Fibroblast of lung (primary cell): ENCODE measurements at regions not wholly inside any gene's neighbourhood (a gene's known extent, or its start where the extent isn't known, plus 50 kb on each side); places are given as distances from the start of the nearest gene placed in this dataset.

Experiments used
- DNase-seq, 2 donors: peaks; one replicate each; pipeline versions ENCODE4 v3.0.0 to v3.0.0-alpha.2; 2010; ENCODE audit warnings: low read depth in 2 of 2
- H2AFZ ChIP-seq: 2 replicates; pipeline ENCODE4 v1.5.1; 2012; ENCODE audit warnings: low read length, control low read depth, inconsistent platforms
- H3K27ac ChIP-seq: 2 replicates; pipeline ENCODE4 v1.5.1; 2011; ENCODE audit warnings: low read length, control low read depth; ENCODE audit not compliant: insufficient read depth
- H3K27me3 ChIP-seq: 2 replicates; pipeline ENCODE4 v1.5.1; 2011; ENCODE audit warnings: mild to moderate bottlenecking, low read length; ENCODE audit not compliant: control insufficient read depth, insufficient read depth
- H3K36me3 ChIP-seq: 2 replicates; pipeline ENCODE4 v1.5.1; 2011; ENCODE audit warnings: low read length; ENCODE audit not compliant: control insufficient read depth, insufficient read depth
- H3K4me1 ChIP-seq: 2 replicates; pipeline ENCODE4 v1.5.1; 2011; ENCODE audit warnings: low read length; ENCODE audit not compliant: control insufficient read depth, insufficient read depth; ENCODE audit errors: extremely low read depth
- H3K4me2 ChIP-seq: 2 replicates; pipeline ENCODE4 v1.5.1; 2011; ENCODE audit warnings: low read length, control low read depth; ENCODE audit not compliant: insufficient read depth; ENCODE audit errors: extremely low read depth
- H3K4me3 ChIP-seq, 4 experiments: fragments of 200-600 bp in 1 of 4; sonication (generic) in 1 of 4; replicated peaks in 1 of 4; 2 replicates each; pipeline ENCODE4 v1.5.1; 2011 to 2016; ENCODE audit warnings: low read length in 4 of 4, low read depth in 3 of 4, mild to moderate bottlenecking in 3 of 4, control low read depth in 2 of 4, inconsistent platforms in 1 of 4, mixed read lengths in 1 of 4; ENCODE audit not compliant: insufficient read depth in 1 of 4; ENCODE audit errors: control extremely low read depth in 1 of 4
- H3K79me2 ChIP-seq: 2 replicates; pipeline ENCODE4 v1.5.1; 2012; ENCODE audit warnings: mild to moderate bottlenecking, low read length, inconsistent platforms; ENCODE audit not compliant: control insufficient read depth, insufficient read depth
- H3K9ac ChIP-seq: 2 replicates; pipeline ENCODE4 v1.5.1; 2011; ENCODE audit warnings: mild to moderate bottlenecking, low read length, control low read depth; ENCODE audit not compliant: insufficient read depth
- H3K9me3 ChIP-seq: 2 replicates; pipeline ENCODE4 v1.5.1; 2012; ENCODE audit warnings: low read depth, low read length; ENCODE audit not compliant: control insufficient read depth, insufficient read depth
- H4K20me1 ChIP-seq: 2 replicates; pipeline ENCODE4 v1.5.1; 2011; ENCODE audit warnings: low read length; ENCODE audit not compliant: control insufficient read depth, insufficient read depth; ENCODE audit errors: extremely low read depth
- EZH2 ChIP-seq: IDR thresholded peaks from 2 replicates; pipeline ENCODE4 v1.5.1; 2012; ENCODE audit warnings: low read length, control low read depth, mild to moderate bottlenecking; ENCODE audit errors: missing control alignments
- TF ChIP-seq, protein P1 (sequence below), 2 donors: IDR thresholded peaks in 1 of 2; conservative IDR thresholded peaks in 1 of 2; 1 replicate in 1 of 2; 2 replicates in 1 of 2; pipeline ENCODE4 v1.5.1; 2011 to 2012; ENCODE audit warnings: low read length in 2 of 2, control low read depth in 1 of 2, inconsistent platforms in 1 of 2, low read depth in 1 of 2, mild to moderate bottlenecking in 1 of 2

DNA sequence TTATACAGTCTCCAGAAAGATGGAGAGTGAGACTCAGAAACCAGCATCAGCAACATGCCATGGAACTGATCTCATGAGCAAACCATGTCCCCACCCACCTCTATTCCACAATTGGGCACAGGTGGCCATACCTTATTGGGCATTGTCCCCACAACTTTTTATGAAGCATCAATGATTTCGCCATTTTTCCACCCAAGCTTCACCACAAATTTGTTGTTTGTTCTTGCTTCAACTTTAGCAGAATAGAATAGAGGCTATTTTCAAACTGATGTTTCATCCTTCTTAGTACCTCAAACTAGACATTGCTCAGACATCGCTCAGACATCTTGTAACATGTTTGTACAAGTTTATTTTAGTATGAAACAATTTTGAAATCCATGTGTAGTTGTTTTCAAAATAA is 112.5 kb upstream of the TMTC2 start:
- Histone ChIP-seq H3K4me1 (no peaks in the 10 kb centered on the region), H3K27me3 (no peaks in the 10 kb centered on the region), H3K79me2 (no peaks in the 10 kb centered on the region), H3K9me3 (no peaks in the 10 kb centered on the region), H3K4me2 (no peak overlapping the region), H3K9ac (no peak overlapping the region), H4K20me1 (no peaks in the 10 kb centered on the region), H3K27ac (no peak overlapping the region), H3K4me3 (no peak overlapping the region), H3K36me3 (no peaks in the 10 kb centered on the region), H2AFZ (no peak overlapping the region)
- DNase-seq, result no peak
- TF ChIP-seq EZH2, result no peak
- TF ChIP-seq, protein P1, sequence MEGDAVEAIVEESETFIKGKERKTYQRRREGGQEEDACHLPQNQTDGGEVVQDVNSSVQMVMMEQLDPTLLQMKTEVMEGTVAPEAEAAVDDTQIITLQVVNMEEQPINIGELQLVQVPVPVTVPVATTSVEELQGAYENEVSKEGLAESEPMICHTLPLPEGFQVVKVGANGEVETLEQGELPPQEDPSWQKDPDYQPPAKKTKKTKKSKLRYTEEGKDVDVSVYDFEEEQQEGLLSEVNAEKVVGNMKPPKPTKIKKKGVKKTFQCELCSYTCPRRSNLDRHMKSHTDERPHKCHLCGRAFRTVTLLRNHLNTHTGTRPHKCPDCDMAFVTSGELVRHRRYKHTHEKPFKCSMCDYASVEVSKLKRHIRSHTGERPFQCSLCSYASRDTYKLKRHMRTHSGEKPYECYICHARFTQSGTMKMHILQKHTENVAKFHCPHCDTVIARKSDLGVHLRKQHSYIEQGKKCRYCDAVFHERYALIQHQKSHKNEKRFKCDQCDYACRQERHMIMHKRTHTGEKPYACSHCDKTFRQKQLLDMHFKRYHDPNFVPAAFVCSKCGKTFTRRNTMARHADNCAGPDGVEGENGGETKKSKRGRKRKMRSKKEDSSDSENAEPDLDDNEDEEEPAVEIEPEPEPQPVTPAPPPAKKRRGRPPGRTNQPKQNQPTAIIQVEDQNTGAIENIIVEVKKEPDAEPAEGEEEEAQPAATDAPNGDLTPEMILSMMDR (conservative IDR thresholded peaks at IDR 0.05 in 1 of 2, IDR thresholded peaks at IDR 0.05 in 1 of 2; ENCODE audit: low read depth in 1 of 2, low read length in 2 of 2), result no peak

DNA sequence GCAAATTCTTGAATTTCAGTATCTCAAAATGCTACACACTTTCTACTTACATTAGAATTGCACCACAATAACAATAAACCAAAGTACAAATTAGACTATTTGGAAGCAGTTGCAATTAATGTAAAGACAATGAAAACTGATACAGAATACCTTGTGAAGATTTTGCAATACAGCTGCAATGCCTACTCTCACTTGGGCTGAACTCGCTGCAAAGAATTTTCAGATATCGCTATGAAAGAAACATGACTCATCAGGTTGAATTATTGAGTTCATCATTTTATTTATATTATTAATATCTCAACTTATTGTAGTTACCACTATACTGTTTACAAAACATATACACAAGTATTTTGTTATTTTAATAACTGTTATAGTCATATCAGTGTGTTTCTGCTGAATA is 108.0 kb upstream of the TMTC2 start:
- no peak for TF ChIP-seq EZH2
- TF ChIP-seq, protein P1 (conservative IDR thresholded peaks at IDR 0.05 in 1 of 2, IDR thresholded peaks at IDR 0.05 in 1 of 2; ENCODE audit: low read depth in 1 of 2, low read length in 2 of 2), result no peak
- Histone ChIP-seq H4K20me1 (no peaks in the 10 kb centered on the region), H3K4me1 (no peaks in the 10 kb centered on the region), H3K9ac (no peak overlapping the region), H3K4me2 (no peak overlapping the region), H3K4me3 (no peak overlapping the region), H3K27ac (no peak overlapping the region), H3K9me3 (no peaks in the 10 kb centered on the region), H2AFZ (no peak overlapping the region), H3K79me2 (no peaks in the 10 kb centered on the region), H3K27me3 (no peaks in the 10 kb centered on the region), H3K36me3 (no peaks in the 10 kb centered on the region)
- no peak for DNase-seq

DNA sequence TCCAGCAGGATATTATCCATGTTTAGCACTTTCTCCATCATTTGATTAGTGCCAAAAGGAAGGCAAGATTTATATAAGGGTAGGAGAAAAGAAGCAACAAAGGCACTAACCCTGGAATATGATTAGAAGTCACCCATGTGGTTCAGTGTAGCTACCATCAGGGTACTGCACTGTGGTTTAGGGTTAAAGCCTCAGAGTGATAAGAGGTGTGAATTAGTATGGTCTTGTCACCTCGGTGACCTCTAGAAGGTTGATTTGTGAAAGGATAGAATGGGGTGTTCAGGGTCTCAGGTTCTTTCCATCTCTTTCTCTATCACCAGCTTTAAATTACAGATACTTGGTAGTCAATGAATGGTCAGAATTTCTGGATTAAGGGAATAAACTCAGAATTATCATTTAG is 103.0 kb upstream of the TMTC2 start:
- no peak overlapping the region for H3K4me3 ChIP-seq
- H2AFZ ChIP-seq, result no peak overlapping the region
- H3K27ac ChIP-seq, result no peak overlapping the region
- H4K20me1 ChIP-seq, result no peaks in the 10 kb centered on the region
- no peak for DNase-seq
- H3K9ac ChIP-seq, result no peak overlapping the region
- no peaks in the 10 kb centered on the region for H3K27me3 ChIP-seq
- H3K36me3 ChIP-seq, result no peaks in the 10 kb centered on the region
- no peaks in the 10 kb centered on the region for H3K4me1 ChIP-seq
- TF ChIP-seq, protein P1 (conservative IDR thresholded peaks at IDR 0.05 in 1 of 2, IDR thresholded peaks at IDR 0.05 in 1 of 2; ENCODE audit: low read depth in 1 of 2, low read length in 2 of 2), result no peak
- no peak for TF ChIP-seq EZH2
- H3K4me2 ChIP-seq, result no peak overlapping the region
- H3K9me3 ChIP-seq, result no peaks in the 10 kb centered on the region
- no peaks in the 10 kb centered on the region for H3K79me2 ChIP-seq
